ENCODE measurements at regions not wholly inside any gene's neighbourhood (a gene's known extent, or its start where the extent isn't known, plus 50 kb on each side); places are given as distances from the start of the nearest gene placed in this dataset.

DNA sequence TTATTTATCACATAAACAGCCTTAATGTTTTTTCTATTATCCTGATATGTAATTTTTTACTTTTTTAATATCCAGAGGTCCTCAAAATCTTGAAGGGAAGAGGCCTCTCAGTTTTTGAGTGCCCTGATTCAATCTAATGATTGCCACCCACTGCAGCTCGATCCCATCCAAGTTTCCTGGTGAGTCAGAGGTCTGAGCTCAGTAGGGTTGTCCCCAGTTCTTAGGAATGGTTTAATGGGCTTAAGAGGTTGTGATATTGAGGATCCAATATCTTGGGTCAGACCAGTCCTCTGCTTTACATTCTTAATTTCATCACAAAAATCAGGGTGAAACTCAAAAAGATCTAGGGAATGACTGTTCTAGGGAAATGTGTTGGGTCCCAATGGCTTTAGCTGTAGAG lies 238.5 kb downstream of the NSUN3 start:
- TF ChIP-seq POLR2A (IDR thresholded peaks at IDR 0.05; ENCODE audit: extremely low read depth, insufficient read length) (no peak), CTCF (IDR thresholded peaks at IDR 0.05; ENCODE audit: low read depth, low read length) (no peak), MAX (IDR thresholded peaks at IDR 0.05; ENCODE audit: low read depth, low read length) (no peak), MYC (IDR thresholded peaks at IDR 0.05; ENCODE audit: low read depth, low read length) (no peak)
